Astrocyte (in vitro differentiated cells and primary cell): ENCODE measurements at regions not wholly inside any gene's neighbourhood (a gene's known extent, or its start where the extent isn't known, plus 50 kb on each side); places are given as distances from the start of the nearest gene placed in this dataset.
"Not testable (repeated sequence)": the region's sequence is repeated elsewhere in the genome, so short reads cannot be mapped to it uniquely, and the experiment has no call there.

Experiments used
- CTCF ChIP-seq: IDR thresholded peaks from 2 replicates; pipeline ENCODE4 v1.5.1; 2011; ENCODE audit warnings: low read depth, mild to moderate bottlenecking, inconsistent platforms, low read length, moderate library complexity; ENCODE audit not compliant: insufficient read depth
- EZH2 ChIP-seq: IDR thresholded peaks from 2 replicates; pipeline ENCODE4 v1.6.1; 2012; ENCODE audit warnings: mild to moderate bottlenecking, low read length, inconsistent platforms; ENCODE audit not compliant: insufficient read depth

DNA sequence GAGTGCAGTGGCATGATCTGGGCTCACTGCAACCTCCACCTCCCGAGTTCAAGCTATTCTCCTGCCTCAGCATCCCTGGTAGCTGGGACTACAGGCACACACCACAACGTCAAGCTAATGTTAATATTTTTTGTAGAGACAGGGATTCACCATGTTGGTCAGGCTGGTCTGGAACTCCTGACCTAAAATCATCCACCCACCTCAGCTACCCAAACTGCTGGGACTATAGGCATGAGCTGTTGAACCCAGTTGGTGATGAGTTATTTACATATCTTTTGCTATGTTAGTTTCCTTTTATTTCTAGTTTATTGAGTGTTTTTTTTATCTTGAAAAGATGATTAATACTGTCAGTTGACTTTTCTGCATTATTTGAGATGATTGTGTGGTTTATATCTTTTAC, 53.3 kb upstream of the GPR39 start:
- not testable (repeated sequence) for TF ChIP-seq CTCF, EZH2
